DOHH2 (cell line): ENCODE measurements at regions not wholly inside any gene's neighbourhood (a gene's known extent, or its start where the extent isn't known, plus 50 kb on each side); places are given as distances from the start of the nearest gene placed in this dataset.

ENCODE experiments used
- H3F3A ChIP-seq: fragments of 200-600 bp; sonication (generic), shearing (Covaris generic); 2 replicates; pipeline ENCODE4 v1.6.0; 2016; ENCODE audit warnings: antibody characterized with exemption, mild to moderate bottlenecking; ENCODE audit not compliant: control insufficient read depth, insufficient read depth
- H3K27ac ChIP-seq: fragments of 200-600 bp; sonication (generic); 2 replicates; pipeline ENCODE4 v1.5.1; 2014; ENCODE audit warnings: low read depth, mild to moderate bottlenecking, low read length, moderate library complexity
- H3K27me3 ChIP-seq: fragments of 200-600 bp; sonication (generic); 2 replicates; pipeline ENCODE4 v1.6.1; 2014; ENCODE audit warnings: mild to moderate bottlenecking, low read length, mixed read lengths; ENCODE audit not compliant: control insufficient read depth
- H3K36me3 ChIP-seq: fragments of 200-600 bp; sonication (generic); 2 replicates; pipeline ENCODE4 v1.6.1; 2014; ENCODE audit warnings: mild to moderate bottlenecking, low read length, moderate library complexity, mixed read lengths; ENCODE audit not compliant: control insufficient read depth
- H3K4me1 ChIP-seq: fragments of 200-600 bp; sonication (generic); 2 replicates; pipeline ENCODE4 v1.6.1; 2014; ENCODE audit warnings: mild to moderate bottlenecking, low read length, mixed read lengths; ENCODE audit not compliant: control insufficient read depth
- H3K4me2 ChIP-seq: fragments of 200-600 bp; sonication (generic); 2 replicates; pipeline ENCODE4 v1.6.0; 2014; ENCODE audit warnings: mild to moderate bottlenecking, low read length, moderate library complexity
- H3K4me3 ChIP-seq: fragments of 200-600 bp; sonication (generic); 2 replicates; pipeline ENCODE4 v1.5.1; 2014; ENCODE audit warnings: mild to moderate bottlenecking, low read length, mixed read lengths
- H3K79me2 ChIP-seq: fragments of 200-600 bp; sonication (generic); 2 replicates; pipeline ENCODE4 v1.6.1; 2014; ENCODE audit warnings: mild to moderate bottlenecking, low read length, mixed read lengths; ENCODE audit not compliant: control insufficient read depth
- H3K9me2 ChIP-seq: fragments of 200-600 bp; sonication (generic); replicated peaks from 2 replicates; pipeline ENCODE4 v1.6.1; 2014; ENCODE audit warnings: mild to moderate bottlenecking, low read length, mixed read lengths; ENCODE audit not compliant: control insufficient read depth
- H3K9me3 ChIP-seq: fragments of 200-600 bp; sonication (generic); 2 replicates; pipeline ENCODE4 v1.6.1; 2014; ENCODE audit warnings: antibody characterized with exemption, low read length, mixed read lengths; ENCODE audit not compliant: control insufficient read depth, insufficient read depth
- H4K20me1 ChIP-seq: fragments of 200-600 bp; sonication (generic); 2 replicates; pipeline ENCODE4 v1.6.0; 2014; ENCODE audit warnings: low read depth, mild to moderate bottlenecking, antibody characterized with exemption, low read length, moderate library complexity; ENCODE audit not compliant: control insufficient read depth, insufficient read depth
- EZH2phosphoT487 ChIP-seq: fragments of 200-600 bp; sonication (generic); IDR thresholded peaks from 2 replicates; pipeline ENCODE4 v1.6.1; 2017; ENCODE audit warnings: borderline replicate concordance, mild to moderate bottlenecking, antibody characterized with exemption, low read length, moderate library complexity, mixed read lengths
- TF ChIP-seq, protein P1 (sequence below): fragments of 200-600 bp; sonication (generic); IDR thresholded peaks from one replicate; pipeline ENCODE4 v1.5.1; 2014; ENCODE audit warnings: antibody characterized with exemption, mild to moderate bottlenecking, low read depth, low read length; ENCODE audit not compliant: poor library complexity, severe bottlenecking

DNA sequence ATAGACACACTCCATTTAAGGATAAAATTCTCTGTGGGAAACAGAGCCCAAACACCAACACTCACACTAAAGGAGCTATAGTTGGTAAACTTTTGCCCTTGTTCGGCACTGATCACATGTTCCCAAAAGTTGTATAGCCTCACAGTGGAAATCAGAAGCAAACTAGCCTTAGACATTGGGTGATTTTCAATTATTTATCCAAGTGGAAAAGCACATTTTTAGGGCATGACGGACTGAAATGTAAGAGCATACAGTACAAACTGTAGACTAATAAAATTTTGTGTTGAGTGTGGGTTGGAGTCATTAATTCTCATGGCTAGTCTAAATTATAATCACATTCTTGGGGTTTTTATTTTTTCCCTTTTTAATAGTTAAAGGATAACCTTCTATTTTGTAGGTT is 202.4 kb downstream of the MOXD1 start:
- no peak for TF ChIP-seq EZH2phosphoT487
- TF ChIP-seq, protein P1, sequence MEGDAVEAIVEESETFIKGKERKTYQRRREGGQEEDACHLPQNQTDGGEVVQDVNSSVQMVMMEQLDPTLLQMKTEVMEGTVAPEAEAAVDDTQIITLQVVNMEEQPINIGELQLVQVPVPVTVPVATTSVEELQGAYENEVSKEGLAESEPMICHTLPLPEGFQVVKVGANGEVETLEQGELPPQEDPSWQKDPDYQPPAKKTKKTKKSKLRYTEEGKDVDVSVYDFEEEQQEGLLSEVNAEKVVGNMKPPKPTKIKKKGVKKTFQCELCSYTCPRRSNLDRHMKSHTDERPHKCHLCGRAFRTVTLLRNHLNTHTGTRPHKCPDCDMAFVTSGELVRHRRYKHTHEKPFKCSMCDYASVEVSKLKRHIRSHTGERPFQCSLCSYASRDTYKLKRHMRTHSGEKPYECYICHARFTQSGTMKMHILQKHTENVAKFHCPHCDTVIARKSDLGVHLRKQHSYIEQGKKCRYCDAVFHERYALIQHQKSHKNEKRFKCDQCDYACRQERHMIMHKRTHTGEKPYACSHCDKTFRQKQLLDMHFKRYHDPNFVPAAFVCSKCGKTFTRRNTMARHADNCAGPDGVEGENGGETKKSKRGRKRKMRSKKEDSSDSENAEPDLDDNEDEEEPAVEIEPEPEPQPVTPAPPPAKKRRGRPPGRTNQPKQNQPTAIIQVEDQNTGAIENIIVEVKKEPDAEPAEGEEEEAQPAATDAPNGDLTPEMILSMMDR: no peak
- Histone ChIP-seq H3K27me3 (no peaks in the 10 kb centered on the region), H3F3A (no peaks in the 10 kb centered on the region), H3K36me3 (no peaks in the 10 kb centered on the region), H3K27ac (no peak overlapping the region), H3K9me3 (no peaks in the 10 kb centered on the region), H3K4me1 (no peaks in the 10 kb centered on the region), H4K20me1 (no peaks in the 10 kb centered on the region), H3K9me2 (no peaks in the 10 kb centered on the region), H3K4me2 (no peak overlapping the region), H3K4me3 (no peak overlapping the region), H3K79me2 (no peaks in the 10 kb centered on the region)

DNA sequence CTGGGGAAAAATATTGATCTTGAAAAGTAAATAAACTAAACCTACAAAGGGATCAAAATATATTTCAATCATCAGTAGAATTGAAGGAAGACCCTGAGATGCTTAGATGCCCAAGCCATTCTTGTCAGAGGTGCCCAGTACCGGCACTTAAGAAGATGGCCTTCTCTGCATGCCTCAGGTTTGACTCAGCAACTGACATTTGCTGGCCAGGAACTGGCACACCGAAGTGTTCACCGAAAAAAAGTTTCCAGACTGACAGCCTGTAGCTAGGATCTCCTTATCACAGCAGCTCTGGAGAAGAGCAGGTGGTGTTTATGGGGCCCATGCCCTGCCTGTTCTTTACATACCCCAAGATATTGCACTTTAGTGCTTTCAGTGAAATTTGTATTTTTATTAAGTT is 203.2 kb downstream of the MOXD1 start:
- TF ChIP-seq, protein P1: no peak
- TF ChIP-seq EZH2phosphoT487: no peak
- Histone ChIP-seq H3K27ac (no peak overlapping the region), H3K9me2 (no peaks in the 10 kb centered on the region), H4K20me1 (no peaks in the 10 kb centered on the region), H3K9me3 (no peaks in the 10 kb centered on the region), H3K4me2 (no peak overlapping the region), H3K79me2 (no peaks in the 10 kb centered on the region), H3K4me1 (no peaks in the 10 kb centered on the region), H3K36me3 (no peaks in the 10 kb centered on the region), H3F3A (no peaks in the 10 kb centered on the region), H3K4me3 (no peak overlapping the region), H3K27me3 (no peaks in the 10 kb centered on the region)

DNA sequence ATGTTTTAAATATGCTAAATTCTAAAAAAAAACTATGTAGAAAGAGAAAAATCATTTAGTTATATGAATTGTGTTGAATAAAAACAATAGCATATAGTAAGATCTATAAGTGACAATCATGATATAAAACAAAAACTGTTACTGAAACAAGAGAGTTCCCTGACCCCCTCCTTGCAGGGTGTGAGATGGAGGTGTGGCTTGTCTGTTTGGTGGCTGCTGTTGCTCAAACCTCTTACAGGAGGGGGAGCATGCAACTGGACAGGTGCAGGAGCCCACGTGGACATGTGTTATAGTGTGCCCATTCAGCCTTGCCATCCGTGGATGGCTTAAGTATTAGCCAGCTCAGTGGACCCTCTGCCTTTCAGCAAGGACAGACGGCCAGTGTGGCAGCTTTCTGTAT is 206.7 kb downstream of the MOXD1 start:
- no peak for TF ChIP-seq EZH2phosphoT487
- TF ChIP-seq, protein P1: no peak
- Histone ChIP-seq H3K4me2 (no peak overlapping the region), H3K4me1 (no peaks in the 10 kb centered on the region), H4K20me1 (no peaks in the 10 kb centered on the region), H3K36me3 (no peaks in the 10 kb centered on the region), H3K27me3 (no peaks in the 10 kb centered on the region), H3K79me2 (no peaks in the 10 kb centered on the region), H3K9me2 (no peaks in the 10 kb centered on the region), H3F3A (no peaks in the 10 kb centered on the region), H3K9me3 (no peaks in the 10 kb centered on the region), H3K27ac (no peak overlapping the region), H3K4me3 (no peak overlapping the region)

GRCh38 chr6:132192631-132193030 is 208.6 kb downstream of the MOXD1 start:
- Histone ChIP-seq H3F3A (no peaks in the 10 kb centered on the region), H3K4me3 (no peak overlapping the region), H3K36me3 (no peaks in the 10 kb centered on the region), H3K79me2 (no peaks in the 10 kb centered on the region), H3K27ac (no peak overlapping the region), H3K4me2 (no peak overlapping the region), H3K4me1 (no peaks in the 10 kb centered on the region), H3K9me2 (no peaks in the 10 kb centered on the region), H3K9me3 (no peaks in the 10 kb centered on the region), H4K20me1 (no peaks in the 10 kb centered on the region), H3K27me3 (no peaks in the 10 kb centered on the region)
- TF ChIP-seq, protein P1: no peak
- TF ChIP-seq EZH2phosphoT487: no peak
